ENCODE measurements at regions not wholly inside any gene's neighbourhood (a gene's known extent, or its start where the extent isn't known, plus 50 kb on each side); places are given as distances from the start of the nearest gene placed in this dataset.
"Not testable (repeated sequence)": the region's sequence is repeated elsewhere in the genome, so short reads cannot be mapped to it uniquely, and the experiment has no call there.

DNA sequence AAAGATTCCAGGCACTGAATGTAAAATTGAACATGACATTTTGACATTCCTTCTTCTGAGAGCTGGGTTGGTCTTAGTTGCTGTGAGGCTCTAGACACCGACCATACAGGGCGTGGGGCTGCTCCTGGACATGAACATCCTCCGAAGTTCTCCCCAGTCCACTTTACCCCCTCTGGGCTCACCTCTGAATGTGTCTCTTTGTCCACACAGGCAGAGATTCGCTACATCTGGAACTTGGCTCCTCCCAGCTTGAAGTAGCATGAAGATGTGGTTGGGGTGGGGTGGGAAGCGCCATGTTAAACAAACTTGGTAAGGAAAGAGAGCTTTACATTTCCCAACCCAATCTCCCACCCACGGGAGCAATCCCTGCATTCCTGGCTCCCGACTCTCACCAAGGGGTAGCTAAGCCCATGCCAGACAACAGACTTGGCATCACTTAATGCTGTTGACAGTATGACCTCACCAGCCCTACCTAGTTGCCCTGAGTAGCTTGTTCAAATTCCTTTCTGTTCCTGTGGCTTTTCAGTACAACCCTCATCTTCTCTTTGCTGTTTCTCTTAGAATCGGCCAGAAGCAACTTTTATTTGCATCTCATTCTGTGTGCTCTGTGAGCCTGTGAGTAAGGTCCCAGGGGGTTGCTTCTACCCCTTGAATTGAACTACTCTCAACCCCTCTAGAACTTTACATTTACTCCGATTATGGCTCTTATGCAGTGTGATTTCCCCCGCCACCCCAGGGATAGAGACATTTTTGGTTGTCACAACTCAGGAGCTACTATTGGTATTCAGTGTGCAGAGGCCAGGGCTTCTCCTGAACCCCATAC lies 211.4 kb downstream of the SEC23IP start:
- Mint-ChIP-seq H3K27ac (no peak overlapping the region), H3K4me1 (ENCODE audit: low read depth) (no peaks in the 10 kb centered on the region), H3K36me3 (ENCODE audit: insufficient read depth) (no peaks in the 10 kb centered on the region), H3K9me3 (ENCODE audit: low read depth) (no peaks in the 10 kb centered on the region), H3K4me3 (ENCODE audit: low read depth) (no peak overlapping the region), H3K27me3 (peaks cover 24% of the 10 kb centered on the region)
- no peak for TF ChIP-seq CTCF (IDR thresholded peaks at IDR 0.05; ENCODE audit: unreplicated experiment)
- DNase-seq (ENCODE audit: low spot score, unreplicated experiment) = no peak

DNA sequence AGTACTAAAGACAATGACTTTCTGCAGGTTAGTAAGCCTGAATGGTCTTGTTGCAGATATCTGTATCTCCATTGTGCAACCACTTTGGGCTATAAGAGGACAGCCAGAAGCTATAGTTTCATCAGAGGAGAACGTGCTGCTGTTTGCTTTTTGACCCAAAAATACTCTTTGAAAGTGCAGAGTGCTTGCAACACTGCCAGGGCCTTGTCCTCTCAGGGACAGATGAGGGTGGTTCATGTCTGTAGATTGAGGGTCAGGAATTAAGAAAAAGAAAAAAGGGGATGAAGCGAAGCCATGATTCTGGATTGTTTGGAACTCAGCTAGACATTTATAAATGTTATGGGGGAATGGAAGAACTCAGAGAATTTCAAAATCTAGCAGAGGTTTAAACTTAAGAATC lies 212.5 kb downstream of the SEC23IP start:
- Mint-ChIP-seq H3K36me3 (ENCODE audit: insufficient read depth) (no peaks in the 10 kb centered on the region), H3K4me3 (ENCODE audit: low read depth) (no peak overlapping the region), H3K4me1 (ENCODE audit: low read depth) (no peaks in the 10 kb centered on the region)

DNA sequence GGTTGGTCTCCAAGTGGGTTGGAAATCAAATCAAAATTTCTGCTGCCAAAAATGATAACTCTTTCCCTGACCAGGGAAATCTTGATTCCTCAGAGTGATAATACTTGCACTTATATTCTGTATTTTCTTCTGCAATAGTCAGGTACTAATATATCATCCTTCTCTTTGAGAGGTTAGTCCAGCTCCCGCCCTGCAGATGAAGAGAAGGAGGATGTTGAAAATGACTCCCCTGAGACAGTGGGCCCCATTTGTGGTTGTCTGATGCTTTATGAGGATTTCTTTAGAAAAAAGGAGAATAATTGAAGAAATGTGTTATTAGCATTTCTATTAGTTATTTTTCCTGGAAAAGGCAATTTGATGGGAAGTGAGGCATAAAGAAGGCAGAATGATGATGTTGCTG lies 213.0 kb downstream of the SEC23IP start:
- no peaks in the 10 kb centered on the region for H3K9me3 Mint-ChIP-seq (ENCODE audit: low read depth)
- no peaks in the 10 kb centered on the region for H3K4me1 Mint-ChIP-seq (ENCODE audit: low read depth)
- TF ChIP-seq CTCF (IDR thresholded peaks at IDR 0.05; ENCODE audit: unreplicated experiment) = no peak
- peaks cover 20% of the 10 kb centered on the region for H3K27me3 Mint-ChIP-seq
- H3K36me3 Mint-ChIP-seq (ENCODE audit: insufficient read depth) = no peaks in the 10 kb centered on the region
- H3K27ac Mint-ChIP-seq = no peak overlapping the region
- no peak overlapping the region for H3K4me3 Mint-ChIP-seq (ENCODE audit: low read depth)
- DNase-seq (ENCODE audit: low spot score, unreplicated experiment) = no peak

More for the DNA sequence above, 212.5 kb downstream of the SEC23IP start:
- Mint-ChIP-seq H3K27ac (no peak overlapping the region), H3K9me3 (ENCODE audit: low read depth) (no peaks in the 10 kb centered on the region), H3K27me3 (peaks cover 20% of the 10 kb centered on the region)
- no peak for DNase-seq (ENCODE audit: low spot score, unreplicated experiment)
- no peak for TF ChIP-seq CTCF (IDR thresholded peaks at IDR 0.05; ENCODE audit: unreplicated experiment)

GRCh38 chr10:120108916-120109315 lies 216.4 kb downstream of the SEC23IP start:
- no peak for DNase-seq (ENCODE audit: low spot score, unreplicated experiment)
- H3K4me1 Mint-ChIP-seq (ENCODE audit: low read depth) = no peaks in the 10 kb centered on the region
- no peaks in the 10 kb centered on the region for H3K36me3 Mint-ChIP-seq (ENCODE audit: insufficient read depth)
- TF ChIP-seq CTCF (IDR thresholded peaks at IDR 0.05; ENCODE audit: unreplicated experiment) = no peak
- H3K27me3 Mint-ChIP-seq = peaks cover 16% of the 10 kb centered on the region
- no peak overlapping the region for H3K4me3 Mint-ChIP-seq (ENCODE audit: low read depth)
- H3K27ac Mint-ChIP-seq = no peak overlapping the region
- no peaks in the 10 kb centered on the region for H3K9me3 Mint-ChIP-seq (ENCODE audit: low read depth)

DNA sequence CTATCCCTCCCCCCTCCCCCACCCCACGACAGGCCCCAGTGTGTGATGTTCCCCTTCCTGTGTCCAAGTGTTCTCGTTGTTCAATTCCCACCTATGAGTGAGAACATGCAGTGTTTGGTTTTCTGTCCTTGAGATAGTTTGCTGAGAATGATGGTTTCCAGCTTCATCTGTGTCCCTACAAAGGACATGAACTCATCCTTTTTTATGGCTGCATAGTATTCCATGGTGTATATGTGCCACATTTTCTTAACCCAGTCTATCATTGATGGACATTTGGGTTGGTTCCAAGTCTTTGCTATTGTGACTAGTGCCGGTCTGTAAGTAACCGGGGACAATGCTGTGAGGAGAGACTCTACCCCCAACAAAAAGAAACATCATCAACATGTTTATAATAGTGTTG lies 217.2 kb downstream of the SEC23IP start:
- not testable (repeated sequence) for H3K36me3 Mint-ChIP-seq (ENCODE audit: insufficient read depth); H3K4me1 Mint-ChIP-seq (ENCODE audit: low read depth); H3K27ac Mint-ChIP-seq; H3K9me3 Mint-ChIP-seq (ENCODE audit: low read depth); H3K4me3 Mint-ChIP-seq (ENCODE audit: low read depth); DNase-seq (ENCODE audit: low spot score, unreplicated experiment)
- H3K27me3 Mint-ChIP-seq = peaks cover 16% of the 10 kb centered on the region

DNA sequence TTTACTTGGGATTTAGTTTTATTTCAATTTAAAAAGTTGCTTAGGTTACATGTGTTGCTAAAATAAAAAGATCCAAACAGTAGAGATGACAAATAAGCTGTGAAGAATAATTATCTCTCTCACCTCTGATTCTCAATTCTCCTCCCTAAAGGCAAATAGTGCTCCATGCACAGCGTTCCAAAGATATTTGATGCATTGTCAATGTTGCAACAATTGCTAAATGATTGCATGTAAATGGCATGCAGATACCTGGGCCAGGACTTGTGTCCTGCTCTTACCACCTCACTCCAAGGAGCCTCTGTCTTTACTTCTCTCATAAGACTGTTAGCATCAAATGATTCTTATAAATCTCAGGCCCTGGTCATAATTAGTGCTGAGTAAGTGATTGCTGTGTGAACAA lies 217.7 kb downstream of the SEC23IP start:
- no peak for TF ChIP-seq CTCF (IDR thresholded peaks at IDR 0.05; ENCODE audit: unreplicated experiment)
- no peaks in the 10 kb centered on the region for H3K4me1 Mint-ChIP-seq (ENCODE audit: low read depth)
- no peak overlapping the region for H3K27ac Mint-ChIP-seq
- no peaks in the 10 kb centered on the region for H3K9me3 Mint-ChIP-seq (ENCODE audit: low read depth)
- no peak overlapping the region for H3K4me3 Mint-ChIP-seq (ENCODE audit: low read depth)
- peaks cover 15% of the 10 kb centered on the region for H3K27me3 Mint-ChIP-seq
- no peak for DNase-seq (ENCODE audit: low spot score, unreplicated experiment)
- H3K36me3 Mint-ChIP-seq (ENCODE audit: insufficient read depth) = no peaks in the 10 kb centered on the region

Measured in progenitor cell of endocrine pancreas (in vitro differentiated cells).